ENCODE measurements at regions not wholly inside any gene's neighbourhood (a gene's known extent, or its start where the extent isn't known, plus 50 kb on each side); places are given as distances from the start of the nearest gene placed in this dataset.

DNA sequence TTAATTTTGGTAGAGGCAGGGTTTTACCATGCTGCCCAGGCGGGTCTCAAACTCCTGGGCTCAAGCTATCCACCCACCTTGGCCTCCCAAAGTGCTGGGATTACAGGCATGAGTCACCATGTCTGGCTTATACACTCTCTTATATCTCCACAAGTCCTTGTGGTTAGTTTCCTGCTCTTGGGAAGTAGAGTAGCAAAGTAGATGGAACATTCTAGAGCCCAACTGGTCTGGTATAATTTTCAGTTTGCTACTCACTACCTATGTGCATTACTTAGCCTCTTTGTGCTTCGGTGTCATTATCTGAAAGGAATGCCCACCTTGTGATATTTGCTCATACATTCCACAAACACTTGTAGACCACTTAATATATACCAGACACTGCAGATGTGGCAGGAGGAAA lies 96.6 kb upstream of the IPO9 start:
- TF ChIP-seq POLR2A (IDR thresholded peaks at IDR 0.05; ENCODE audit: control extremely low read depth in 1 of 2, low read depth in 2 of 2, low read length in 2 of 2) (no peak), SAP30 (IDR thresholded peaks at IDR 0.05; ENCODE audit: insufficient read depth, insufficient replicate concordance, low read length) (no peak)
- TF ChIP-seq, protein P1, sequence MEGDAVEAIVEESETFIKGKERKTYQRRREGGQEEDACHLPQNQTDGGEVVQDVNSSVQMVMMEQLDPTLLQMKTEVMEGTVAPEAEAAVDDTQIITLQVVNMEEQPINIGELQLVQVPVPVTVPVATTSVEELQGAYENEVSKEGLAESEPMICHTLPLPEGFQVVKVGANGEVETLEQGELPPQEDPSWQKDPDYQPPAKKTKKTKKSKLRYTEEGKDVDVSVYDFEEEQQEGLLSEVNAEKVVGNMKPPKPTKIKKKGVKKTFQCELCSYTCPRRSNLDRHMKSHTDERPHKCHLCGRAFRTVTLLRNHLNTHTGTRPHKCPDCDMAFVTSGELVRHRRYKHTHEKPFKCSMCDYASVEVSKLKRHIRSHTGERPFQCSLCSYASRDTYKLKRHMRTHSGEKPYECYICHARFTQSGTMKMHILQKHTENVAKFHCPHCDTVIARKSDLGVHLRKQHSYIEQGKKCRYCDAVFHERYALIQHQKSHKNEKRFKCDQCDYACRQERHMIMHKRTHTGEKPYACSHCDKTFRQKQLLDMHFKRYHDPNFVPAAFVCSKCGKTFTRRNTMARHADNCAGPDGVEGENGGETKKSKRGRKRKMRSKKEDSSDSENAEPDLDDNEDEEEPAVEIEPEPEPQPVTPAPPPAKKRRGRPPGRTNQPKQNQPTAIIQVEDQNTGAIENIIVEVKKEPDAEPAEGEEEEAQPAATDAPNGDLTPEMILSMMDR (IDR thresholded peaks at IDR 0.05; ENCODE audit: control extremely low read depth in 1 of 3, insufficient read depth in 1 of 3, low read depth in 1 of 3, low read length in 3 of 3), result no peak

All from H1 (cell line).